ENCODE measurements at regions not wholly inside any gene's neighbourhood (a gene's known extent, or its start where the extent isn't known, plus 50 kb on each side); places are given as distances from the start of the nearest gene placed in this dataset.
"Not testable (repeated sequence)": the region's sequence is repeated elsewhere in the genome, so short reads cannot be mapped to it uniquely, and the experiment has no call there.

- H3K9me3 ChIP-seq = no peaks in the 10 kb centered on the region
- intact Hi-C loops (cut with DNase I; ENCODE audit: low total_unique reads) = no loop called here
- no peak overlapping the region for H3K27ac ChIP-seq
- H3K4me1 ChIP-seq = no peaks in the 10 kb centered on the region
- no peak overlapping the region for H3K4me3 ChIP-seq
- DNase-seq = no peak
- H3K36me3 ChIP-seq = no peaks in the 10 kb centered on the region
- no peaks in the 10 kb centered on the region for H3K27me3 ChIP-seq
- TF ChIP-seq POLR2A (IDR thresholded peaks at IDR 0.05) = no peak
- TF ChIP-seq CTCF (IDR thresholded peaks at IDR 0.05) = no peak
These were observed 289.0 kb downstream of the HNRNPD start for GRCh38 chr4:82084747-82085146.

GRCh38 chr4:82077471-82077995 lies 296.3 kb downstream of the HNRNPD start:
- H3K4me1 ChIP-seq; H3K4me3 ChIP-seq; H3K9me3 ChIP-seq; H3K36me3 ChIP-seq; intact Hi-C loops (cut with DNase I; ENCODE audit: low total_unique reads); DNase-seq; H3K27ac ChIP-seq; H3K27me3 ChIP-seq: not testable (repeated sequence)

- Histone ChIP-seq H3K27me3 (no peaks in the 10 kb centered on the region), H3K4me3 (no peak overlapping the region), H3K9me3 (no peaks in the 10 kb centered on the region), H3K27ac (no peak overlapping the region), H3K4me1 (no peaks in the 10 kb centered on the region), H3K36me3 (no peaks in the 10 kb centered on the region)
- DNase-seq = no peak
- TF ChIP-seq POLR2A (IDR thresholded peaks at IDR 0.05) (no peak), CTCF (IDR thresholded peaks at IDR 0.05) (no peak)
- intact Hi-C loops (cut with DNase I; ENCODE audit: low total_unique reads) = no loop called here
These were observed 297.0 kb downstream of the HNRNPD start for GRCh38 chr4:82076809-82077208.

GRCh38 chr4:82076359-82076758 lies 297.4 kb downstream of the HNRNPD start:
- Histone ChIP-seq H3K27ac (no peak overlapping the region), H3K9me3 (no peaks in the 10 kb centered on the region), H3K4me3 (no peak overlapping the region), H3K4me1 (no peaks in the 10 kb centered on the region), H3K36me3 (no peaks in the 10 kb centered on the region), H3K27me3 (no peaks in the 10 kb centered on the region)
- DNase-seq = no peak
- no peak for TF ChIP-seq CTCF (IDR thresholded peaks at IDR 0.05)
- no peak for TF ChIP-seq POLR2A (IDR thresholded peaks at IDR 0.05)
- intact Hi-C loops (cut with DNase I; ENCODE audit: low total_unique reads) = no loop called here

- Histone ChIP-seq H3K27me3 (no peaks in the 10 kb centered on the region), H3K4me3 (no peak overlapping the region), H3K9me3 (no peaks in the 10 kb centered on the region), H3K36me3 (no peaks in the 10 kb centered on the region), H3K27ac (no peak overlapping the region), H3K4me1 (no peaks in the 10 kb centered on the region)
- no peak for DNase-seq
- TF ChIP-seq CTCF (IDR thresholded peaks at IDR 0.05) (no peak), POLR2A (IDR thresholded peaks at IDR 0.05) (no peak)
- intact Hi-C loops (cut with DNase I; ENCODE audit: low total_unique reads) = no loop called here
These were observed 301.8 kb downstream of the HNRNPD start for GRCh38 chr4:82071951-82072350.
